SK-N-SH treated with all-trans-retinoic acid at 6 μM for 48 hours (cell line): ENCODE measurements at regions not wholly inside any gene's neighbourhood (a gene's known extent, or its start where the extent isn't known, plus 50 kb on each side); places are given as distances from the start of the nearest gene placed in this dataset.

Experiments used
- ATAC-seq: fragments of 200-7000 bp; cut with Tn5 transposase; 3 replicates; pipeline ENCODE4 v1.9.1; 2020; ENCODE audit warnings: mild to moderate bottlenecking, moderate library complexity
- ARNTL ChIP-seq: fragments of 450-650 bp; formaldehyde crosslinking; IDR thresholded peaks from 2 replicates; pipeline ENCODE4 v1.5.0; 2020; ENCODE audit warnings: low read depth, mild to moderate bottlenecking, moderate library complexity, borderline replicate concordance
- BACH2 ChIP-seq: fragments of 250-450 bp; sonication (Bioruptor Pico); IDR thresholded peaks from 2 replicates; pipeline ENCODE4 v1.9.0; 2021; ENCODE audit warnings: mild to moderate bottlenecking, borderline replicate concordance
- CREB5 ChIP-seq: fragments of 250-450 bp; sonication (Bioruptor Pico); IDR thresholded peaks from 2 replicates; pipeline ENCODE4 v1.5.1; 2020; ENCODE audit warnings: low read depth, mild to moderate bottlenecking, moderate library complexity
- CSDC2 ChIP-seq: fragments of 250-450 bp; sonication (Bioruptor Pico); IDR thresholded peaks from 2 replicates; pipeline ENCODE4 v1.5.0; 2020; ENCODE audit warnings: mild to moderate bottlenecking, moderate library complexity
- CSRNP3 ChIP-seq: fragments of 250-450 bp; sonication (Bioruptor Pico); IDR thresholded peaks from 2 replicates; pipeline ENCODE4 v1.5.1; 2021; ENCODE audit warnings: mild to moderate bottlenecking, moderate library complexity
- ESRRG ChIP-seq: fragments of 250-450 bp; sonication (Bioruptor Pico); IDR thresholded peaks from 2 replicates; pipeline ENCODE4 v1.6.1; 2021; ENCODE audit warnings: mild to moderate bottlenecking
- GLIS3 ChIP-seq: fragments of 250-450 bp; sonication (Bioruptor Pico); IDR thresholded peaks from 2 replicates; pipeline ENCODE4 v1.5.0; 2020; ENCODE audit warnings: mild to moderate bottlenecking, moderate library complexity
- ISL1 ChIP-seq: fragments of 250-450 bp; sonication (Bioruptor Pico); IDR thresholded peaks from 2 replicates; pipeline ENCODE4 v2.1.2; 2022; ENCODE audit warnings: mild to moderate bottlenecking, moderate library complexity
- OSR1 ChIP-seq: fragments of 250-450 bp; sonication (Bioruptor Pico); IDR thresholded peaks from 2 replicates; pipeline ENCODE4 v1.8.0; 2022; ENCODE audit warnings: moderate library complexity, mild to moderate bottlenecking, inconsistent platforms
- PATZ1 ChIP-seq: fragments of 250-450 bp; sonication (Bioruptor Pico); IDR thresholded peaks from 2 replicates; pipeline ENCODE4 v1.8.0; 2020; ENCODE audit warnings: mild to moderate bottlenecking, moderate library complexity, borderline replicate concordance
- POU6F1 ChIP-seq: fragments of 250-450 bp; sonication (Bioruptor Pico); IDR thresholded peaks from 2 replicates; pipeline ENCODE4 v1.8.0; 2021; ENCODE audit warnings: low read depth, mild to moderate bottlenecking, moderate library complexity, borderline replicate concordance
- PPARA ChIP-seq: fragments of 250-450 bp; sonication (Bioruptor Pico); IDR thresholded peaks from 2 replicates; pipeline ENCODE4 v1.5.0; 2020; ENCODE audit warnings: mild to moderate bottlenecking, borderline replicate concordance
- RARB ChIP-seq: fragments of 250-450 bp; sonication (Bioruptor Pico); IDR thresholded peaks from 2 replicates; pipeline ENCODE4 v1.8.0; 2021; ENCODE audit warnings: mild to moderate bottlenecking, moderate library complexity
- SNAI2 ChIP-seq: fragments of 250-450 bp; sonication (Bioruptor Pico); IDR thresholded peaks from 2 replicates; pipeline ENCODE4 v1.5.0; 2020; ENCODE audit warnings: mild to moderate bottlenecking, moderate library complexity
- TCF4 ChIP-seq: fragments of 250-450 bp; sonication (Bioruptor Pico); IDR thresholded peaks from 2 replicates; pipeline ENCODE4 v1.8.0; 2021; ENCODE audit warnings: mild to moderate bottlenecking, moderate library complexity, borderline replicate concordance
- TOX ChIP-seq: fragments of 250-450 bp; sonication (Bioruptor Pico); IDR thresholded peaks from 2 replicates; pipeline ENCODE4 v1.8.0; 2021; ENCODE audit warnings: mild to moderate bottlenecking, moderate library complexity, borderline replicate concordance
- TSHZ2 ChIP-seq: fragments of 250-450 bp; sonication (Bioruptor Pico); IDR thresholded peaks from 2 replicates; pipeline ENCODE4 v1.5.0; 2020; ENCODE audit warnings: mild to moderate bottlenecking, moderate library complexity
- ZC3H10 ChIP-seq: fragments of 250-450 bp; sonication (Bioruptor Pico); IDR thresholded peaks from 2 replicates; pipeline ENCODE4 v1.5.1; 2021; ENCODE audit warnings: mild to moderate bottlenecking, moderate library complexity
- ZFP3 ChIP-seq: fragments of 250-450 bp; sonication (Bioruptor Pico); IDR thresholded peaks from 2 replicates; pipeline ENCODE4 v1.5.0; 2020; ENCODE audit warnings: mild to moderate bottlenecking, moderate library complexity
- ZFP30 ChIP-seq: fragments of 450-650 bp; formaldehyde crosslinking; IDR thresholded peaks from 2 replicates; pipeline ENCODE4 v1.5.0; 2022; ENCODE audit warnings: mild to moderate bottlenecking, moderate library complexity
- ZNF565 ChIP-seq: fragments of 450-650 bp; formaldehyde crosslinking; conservative IDR thresholded peaks from 2 replicates; pipeline ENCODE4 v1.5.0; 2020; ENCODE audit warnings: low read depth, mild to moderate bottlenecking, moderate library complexity
- ZNF70 ChIP-seq: fragments of 450-650 bp; formaldehyde crosslinking; IDR thresholded peaks from 2 replicates; pipeline ENCODE4 v1.5.0; 2020; ENCODE audit warnings: mild to moderate bottlenecking, moderate library complexity
- ZNF8 ChIP-seq: fragments of 450-650 bp; formaldehyde crosslinking; IDR thresholded peaks from 2 replicates; pipeline ENCODE4 v1.5.0; 2020; ENCODE audit warnings: mild to moderate bottlenecking, moderate library complexity

- TF ChIP-seq CSRNP3 (CRISPR knock-in tag): no peak
- no peak for TF ChIP-seq OSR1
- no peak for TF ChIP-seq RARB (CRISPR knock-in tag)
- no peak for TF ChIP-seq CSDC2 (CRISPR knock-in tag)
- TF ChIP-seq CREB5 (CRISPR knock-in tag): no peak
- no peak for TF ChIP-seq BACH2 (CRISPR knock-in tag)
- TF ChIP-seq ZNF565 (CRISPR knock-in tag): no peak
- TF ChIP-seq TOX (CRISPR knock-in tag): no peak
- TF ChIP-seq ZFP3 (CRISPR knock-in tag): no peak
- TF ChIP-seq PPARA: no peak
- TF ChIP-seq TSHZ2 (CRISPR knock-in tag): no peak
- no peak for TF ChIP-seq SNAI2
- TF ChIP-seq ARNTL (CRISPR knock-in tag): no peak
- no peak for TF ChIP-seq ZFP30
- no peak for TF ChIP-seq ZC3H10
- TF ChIP-seq POU6F1 (CRISPR knock-in tag): no peak
- no peak for TF ChIP-seq ISL1 (CRISPR knock-in tag)
- TF ChIP-seq ZNF70: no peak
- no peak for TF ChIP-seq GLIS3 (CRISPR knock-in tag)
- ATAC-seq: peak; percentile 100
Measured at GRCh38 chr4:82268050-82268825, 105.6 kb downstream of the HNRNPD start.

GRCh38 chr4:82267506-82267905, 106.3 kb downstream of the HNRNPD start:
- no peak for ATAC-seq
- no peak for TF ChIP-seq ISL1 (CRISPR knock-in tag)
- no peak for TF ChIP-seq PATZ1 (CRISPR knock-in tag)
- TF ChIP-seq ZNF8 (CRISPR knock-in tag): no peak
- no peak for TF ChIP-seq BACH2 (CRISPR knock-in tag)
- TF ChIP-seq ZFP3 (CRISPR knock-in tag): no peak
- no peak for TF ChIP-seq ZNF565 (CRISPR knock-in tag)
- TF ChIP-seq ARNTL (CRISPR knock-in tag): no peak
- TF ChIP-seq ZFP30: no peak
- no peak for TF ChIP-seq CSDC2 (CRISPR knock-in tag)
- TF ChIP-seq ESRRG (CRISPR knock-in tag): no peak
- TF ChIP-seq SNAI2: no peak
- no peak for TF ChIP-seq ZNF70
- TF ChIP-seq CREB5 (CRISPR knock-in tag): no peak
- no peak for TF ChIP-seq TSHZ2 (CRISPR knock-in tag)
- no peak for TF ChIP-seq RARB (CRISPR knock-in tag)
- TF ChIP-seq CSRNP3 (CRISPR knock-in tag): no peak
- TF ChIP-seq TCF4: no peak
